ENCODE measurements at regions not wholly inside any gene's neighbourhood (a gene's known extent, or its start where the extent isn't known, plus 50 kb on each side); places are given as distances from the start of the nearest gene placed in this dataset.

- DNase-seq (ENCODE audit: extremely low spot score), result no peak
- CTCF ChIA-PET, result interaction anchor here (1.3 kb wide), 1 partner anchor 10 kb away, joined by 3 read pairs; no protein-coding TSS in a partner anchor
- no peak for TF ChIP-seq CTCF (IDR thresholded peaks at IDR 0.05; ENCODE audit: control extremely low read depth, extremely low read depth, low read depth, missing control alignments)
- POLR2A ChIA-PET, result no interaction called here
Measured at GRCh38 chr7:20927976-20928375, 141.3 kb upstream of the SP8 start.

GRCh38 chr7:20929199-20929598 lies 142.5 kb upstream of the SP8 start:
- ChIA-PET CTCF (no interaction called here), POLR2A (no interaction called here)
- DNase-seq (ENCODE audit: extremely low spot score), result no peak
- TF ChIP-seq CTCF (IDR thresholded peaks at IDR 0.05; ENCODE audit: control extremely low read depth, extremely low read depth, low read depth, missing control alignments), result no peak

GRCh38 chr7:20931739-20932138 lies 145.1 kb upstream of the SP8 start:
- TF ChIP-seq CTCF (IDR thresholded peaks at IDR 0.05; ENCODE audit: control extremely low read depth, extremely low read depth, low read depth, missing control alignments), result no peak
- no peak for DNase-seq (ENCODE audit: extremely low spot score)
- CTCF ChIA-PET, result interaction anchor here (0.8 kb wide), 1 partner anchor 26 kb away, joined by 3 read pairs; no protein-coding TSS in a partner anchor
- POLR2A ChIA-PET, result no interaction called here

GRCh38 chr7:20932785-20933527 lies 146.3 kb upstream of the SP8 start:
- ChIA-PET CTCF (interaction anchor here (0.8 to 1.7 kb wide), 2 partner anchors 10 kb away, joined by 3 to 5 read pairs; no protein-coding TSS in a partner anchor), POLR2A (no interaction called here)
- DNase-seq (ENCODE audit: extremely low spot score), result no peak
- no peak for TF ChIP-seq CTCF (IDR thresholded peaks at IDR 0.05; ENCODE audit: control extremely low read depth, extremely low read depth, low read depth, missing control alignments)

- DNase-seq (ENCODE audit: extremely low spot score), result no peak
- no peak for TF ChIP-seq CTCF (IDR thresholded peaks at IDR 0.05; ENCODE audit: control extremely low read depth, extremely low read depth, low read depth, missing control alignments)
- POLR2A ChIA-PET, result no interaction called here
- CTCF ChIA-PET, result interaction anchor here (1.6 kb wide), 1 partner anchor 13 kb away, joined by 5 read pairs; no protein-coding TSS in a partner anchor
Measured at GRCh38 chr7:20945451-20945850, 158.8 kb upstream of the SP8 start.

GRCh38 chr7:20952916-20953315 lies 166.2 kb upstream of the SP8 start:
- POLR2A ChIA-PET, result no interaction called here
- DNase-seq (ENCODE audit: extremely low spot score), result no peak
- no peak for TF ChIP-seq CTCF (IDR thresholded peaks at IDR 0.05; ENCODE audit: control extremely low read depth, extremely low read depth, low read depth, missing control alignments)
- CTCF ChIA-PET, result no interaction called here
